Fibroblast of skin of left biceps (primary cell): ENCODE measurements at regions not wholly inside any gene's neighbourhood (a gene's known extent, or its start where the extent isn't known, plus 50 kb on each side); places are given as distances from the start of the nearest gene placed in this dataset.

Experiments used
- DNase-seq, 2 experiments: peaks; one replicate each; pipeline ENCODE4 v3.0.0-alpha.2; 2013; ENCODE audit warnings: low read depth in 2 of 2

- no peak for DNase-seq
Measured at GRCh38 chr16:9411426-9411825, 320.0 kb downstream of the HAPSTR1 start.

GRCh38 chr16:9412031-9412914 lies 320.8 kb downstream of the HAPSTR1 start:
- no peak for DNase-seq

GRCh38 chr16:9412915-9413264 lies 321.4 kb downstream of the HAPSTR1 start:
- DNase-seq = no peak

- DNase-seq = no peak
Measured at GRCh38 chr16:9415545-9415944, 324.1 kb downstream of the HAPSTR1 start.

GRCh38 chr16:9417898-9418297 lies 326.5 kb downstream of the HAPSTR1 start:
- no peak for DNase-seq

- DNase-seq = no peak
Measured at GRCh38 chr16:9419161-9419560, 327.7 kb downstream of the HAPSTR1 start.

GRCh38 chr16:9422762-9423513 lies 331.5 kb downstream of the HAPSTR1 start:
- no peak for DNase-seq

GRCh38 chr16:9425236-9425635 lies 333.8 kb downstream of the HAPSTR1 start:
- DNase-seq = no peak

GRCh38 chr16:9428355-9429005 lies 337.0 kb downstream of the HAPSTR1 start:
- no peak for DNase-seq

GRCh38 chr16:9429646-9430330 lies 338.3 kb downstream of the HAPSTR1 start:
- no peak for DNase-seq

GRCh38 chr16:9434659-9435058 lies 343.2 kb downstream of the HAPSTR1 start:
- no peak for DNase-seq

- DNase-seq = no peak
Measured at GRCh38 chr16:9436175-9436574, 344.7 kb downstream of the HAPSTR1 start.

- no peak for DNase-seq
Measured at GRCh38 chr16:9437115-9437514, 345.7 kb downstream of the HAPSTR1 start.

- DNase-seq = no peak
Measured at GRCh38 chr16:9438991-9439390, 347.5 kb downstream of the HAPSTR1 start.

- no peak for DNase-seq
Measured at GRCh38 chr16:9441012-9441411, 349.6 kb downstream of the HAPSTR1 start.

GRCh38 chr16:9443864-9444263 lies 352.4 kb downstream of the HAPSTR1 start:
- no peak for DNase-seq

GRCh38 chr16:9446471-9447194 lies 355.2 kb downstream of the HAPSTR1 start:
- DNase-seq = no peak

GRCh38 chr16:9447195-9447551 lies 355.7 kb downstream of the HAPSTR1 start:
- DNase-seq = no peak

GRCh38 chr16:9447699-9448098 lies 356.3 kb downstream of the HAPSTR1 start:
- DNase-seq = no peak

GRCh38 chr16:9449597-9449996 lies 358.2 kb downstream of the HAPSTR1 start:
- no peak for DNase-seq

GRCh38 chr16:9457215-9457614 lies 365.8 kb downstream of the HAPSTR1 start:
- no peak for DNase-seq
